ENCODE measurements at regions not wholly inside any gene's neighbourhood (a gene's known extent, or its start where the extent isn't known, plus 50 kb on each side); places are given as distances from the start of the nearest gene placed in this dataset.

- DNase-seq: no peak
Observed at GRCh38 chr6:8670792-8671191, 235.4 kb upstream of the SLC35B3 start.

DNA sequence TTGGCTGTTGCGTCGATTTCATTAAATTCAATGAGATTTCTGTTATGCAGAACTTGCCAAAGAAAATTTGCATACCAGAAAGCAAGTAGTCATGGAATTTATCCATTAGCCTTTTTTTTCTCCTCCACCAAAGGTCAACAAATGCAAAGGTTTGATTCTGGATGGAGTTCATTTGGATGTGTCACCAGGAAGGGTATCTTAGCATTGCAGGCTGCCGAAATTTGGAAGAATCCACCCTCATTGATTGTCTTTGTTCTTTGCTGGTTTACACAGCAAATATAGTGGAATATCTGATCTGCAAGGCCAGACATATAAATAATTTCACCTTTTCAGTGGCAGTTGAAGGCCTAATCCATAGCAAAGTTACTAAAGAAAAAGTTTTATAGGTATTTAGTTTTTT is 229.4 kb upstream of the SLC35B3 start:
- DNase-seq: no peak

DNA sequence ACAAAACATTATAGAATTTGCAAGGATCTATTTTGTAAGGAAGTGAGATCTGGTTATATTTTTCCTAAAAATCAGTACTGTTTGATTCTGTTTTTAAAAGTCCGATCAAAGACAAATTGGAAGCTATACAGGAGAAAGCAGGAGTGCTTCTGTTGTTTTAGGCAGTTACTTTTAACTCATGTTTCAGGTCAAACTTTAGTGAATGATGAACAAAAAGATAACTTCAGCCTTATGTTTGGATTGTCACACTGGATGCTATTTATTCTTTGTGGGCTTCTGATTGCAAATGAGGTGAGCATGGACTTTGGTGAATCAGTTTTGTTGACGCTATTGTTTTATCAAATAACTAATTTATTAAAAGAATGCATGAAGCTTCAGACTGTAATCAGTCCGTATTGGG is 228.7 kb upstream of the SLC35B3 start:
- no peak for DNase-seq

- no peak for DNase-seq
Observed at GRCh38 chr6:8659404-8660189, 224.3 kb upstream of the SLC35B3 start.

DNA sequence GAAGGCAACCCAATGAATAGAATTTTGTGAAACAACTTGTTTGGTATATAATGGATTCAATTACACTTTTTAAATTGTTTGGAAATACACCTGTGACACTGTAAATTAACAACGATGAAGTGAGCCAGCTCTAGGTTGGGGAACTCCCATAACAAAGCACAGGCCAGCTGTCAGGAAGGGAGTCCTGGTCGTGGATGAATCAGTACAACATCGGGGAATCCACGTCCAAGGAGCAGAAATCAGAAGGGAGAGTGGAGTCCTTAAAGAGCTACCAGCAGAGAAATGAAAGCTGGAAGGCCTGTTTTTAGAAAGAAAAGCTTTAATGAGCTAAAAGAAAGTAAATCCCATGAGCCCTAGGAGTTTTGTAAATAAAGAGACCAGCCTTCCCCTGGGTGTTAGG is 223.1 kb upstream of the SLC35B3 start:
- no peak for DNase-seq

GRCh38 chr6:8657522-8657921 is 222.2 kb upstream of the SLC35B3 start:
- no peak for DNase-seq

- DNase-seq: no peak
Observed at GRCh38 chr6:8655670-8656454, 220.5 kb upstream of the SLC35B3 start.

GRCh38 chr6:8652710-8653109 is 217.4 kb upstream of the SLC35B3 start:
- no peak for DNase-seq

DNA sequence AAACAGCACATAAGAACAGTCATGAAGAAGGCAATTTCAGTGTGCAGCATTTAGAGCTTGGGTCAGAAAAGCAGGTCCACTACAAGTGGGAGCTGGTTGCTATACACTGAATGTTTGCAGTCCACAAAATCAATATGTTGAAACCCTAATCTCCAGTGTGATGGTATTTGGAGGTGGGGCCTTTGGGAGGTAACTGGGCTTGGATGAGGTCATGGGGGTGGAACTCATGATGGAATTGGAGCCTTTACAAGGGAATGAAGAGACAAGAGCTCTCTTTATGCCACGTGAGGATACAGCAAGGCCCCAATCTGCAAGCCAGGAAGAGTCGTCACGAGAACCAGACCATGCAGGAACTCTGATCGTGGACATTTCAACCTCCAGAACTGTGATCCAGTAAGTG is 216.7 kb upstream of the SLC35B3 start:
- DNase-seq: no peak

DNA sequence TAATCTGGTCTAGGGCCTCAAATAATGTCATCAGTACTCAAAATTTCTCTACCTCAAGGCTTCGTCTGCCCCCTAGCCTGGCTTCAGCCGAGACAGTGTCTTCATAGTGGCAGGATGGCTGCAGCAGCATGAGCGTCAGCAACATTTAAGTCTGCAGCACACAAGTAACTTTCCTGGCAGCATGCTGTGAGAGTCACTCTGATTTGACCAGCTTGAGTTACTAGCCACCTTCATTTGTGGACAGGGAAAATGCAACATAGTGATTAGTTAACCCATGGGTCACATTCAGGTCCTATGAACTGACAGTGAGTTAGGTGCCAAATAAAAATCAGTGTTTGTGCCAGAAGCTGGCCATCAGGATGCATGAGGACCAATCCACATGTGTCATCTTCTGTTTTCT is 209.9 kb upstream of the SLC35B3 start:
- no peak for DNase-seq

DNA sequence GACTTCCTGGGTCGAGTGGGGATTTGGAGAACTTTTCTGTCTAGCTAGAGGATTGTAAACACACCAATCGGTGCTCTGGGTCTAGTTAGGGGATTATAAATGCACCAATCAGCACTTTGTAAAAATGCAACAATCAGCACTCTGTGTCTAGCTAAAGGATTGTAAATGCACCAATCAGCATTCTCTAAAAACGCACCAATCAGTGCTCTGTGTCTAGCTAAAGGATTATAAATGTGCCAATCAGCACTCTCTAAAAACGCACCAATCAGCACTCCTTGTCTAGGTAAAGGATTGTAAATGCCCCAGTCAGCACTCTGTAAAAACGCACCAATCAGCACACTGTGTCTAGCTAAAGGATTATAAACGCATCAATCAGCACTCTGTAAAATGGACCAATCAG is 209.0 kb upstream of the SLC35B3 start:
- DNase-seq: no peak

GRCh38 chr6:8642854-8643253 is 207.5 kb upstream of the SLC35B3 start:
- DNase-seq: no peak

GRCh38 chr6:8642131-8642530 is 206.8 kb upstream of the SLC35B3 start:
- no peak for DNase-seq

- no peak for DNase-seq
Observed at GRCh38 chr6:8639928-8640649, 204.7 kb upstream of the SLC35B3 start.

DNA sequence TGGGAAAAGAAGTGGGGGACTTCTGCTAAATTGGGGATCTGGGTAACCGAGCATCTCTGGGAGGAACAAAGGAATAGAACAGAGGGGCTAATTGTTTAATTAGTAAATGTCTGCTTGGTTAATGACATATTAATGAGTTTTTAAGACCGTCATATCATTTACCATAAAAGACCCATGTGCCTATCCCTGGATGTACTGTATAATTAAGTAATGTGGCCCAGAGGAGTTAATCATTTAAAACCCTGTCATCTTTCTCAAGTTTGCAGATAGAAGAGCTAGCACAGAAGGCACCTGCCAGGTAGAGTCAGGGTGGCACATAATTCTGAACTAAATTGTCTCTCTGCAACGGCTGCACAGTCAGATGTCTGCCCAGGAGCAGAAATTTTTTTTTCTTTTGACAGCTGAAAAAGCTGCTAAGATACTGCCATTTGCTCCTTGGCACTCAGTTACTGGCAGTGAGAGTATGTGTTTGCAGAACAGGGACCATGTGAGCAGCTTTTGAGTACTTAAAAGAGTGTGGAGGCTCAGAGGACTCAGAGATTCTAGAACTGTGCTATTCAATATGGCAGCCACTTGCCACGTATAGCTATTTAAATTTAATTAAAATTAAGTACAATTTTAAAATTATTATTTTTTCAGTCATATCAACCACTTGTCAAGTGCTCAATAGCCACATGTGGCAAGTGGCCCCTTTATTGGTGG is 202.7 kb upstream of the SLC35B3 start:
- DNase-seq: no peak

GRCh38 chr6:8633762-8634161 is 198.4 kb upstream of the SLC35B3 start:
- DNase-seq: no peak

DNA sequence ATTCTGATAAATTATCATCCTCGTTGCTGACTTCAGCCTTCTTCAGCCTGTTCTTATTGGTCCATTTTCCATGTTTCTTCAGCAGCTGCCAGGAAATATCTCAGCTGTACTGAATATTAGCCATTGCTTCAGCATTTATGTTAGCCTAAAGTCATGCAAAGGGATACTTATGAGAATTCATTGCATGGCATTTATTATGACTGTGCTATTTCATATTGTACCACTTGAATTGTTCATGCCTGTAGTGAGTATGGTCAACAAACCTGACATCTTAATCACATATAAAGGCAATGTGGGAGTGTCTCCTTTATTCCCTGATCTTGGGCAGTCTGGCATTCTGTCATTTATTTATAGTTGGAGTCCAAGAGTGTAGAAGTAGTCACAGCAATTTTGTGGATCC is 193.4 kb upstream of the SLC35B3 start:
- no peak for DNase-seq

DNA sequence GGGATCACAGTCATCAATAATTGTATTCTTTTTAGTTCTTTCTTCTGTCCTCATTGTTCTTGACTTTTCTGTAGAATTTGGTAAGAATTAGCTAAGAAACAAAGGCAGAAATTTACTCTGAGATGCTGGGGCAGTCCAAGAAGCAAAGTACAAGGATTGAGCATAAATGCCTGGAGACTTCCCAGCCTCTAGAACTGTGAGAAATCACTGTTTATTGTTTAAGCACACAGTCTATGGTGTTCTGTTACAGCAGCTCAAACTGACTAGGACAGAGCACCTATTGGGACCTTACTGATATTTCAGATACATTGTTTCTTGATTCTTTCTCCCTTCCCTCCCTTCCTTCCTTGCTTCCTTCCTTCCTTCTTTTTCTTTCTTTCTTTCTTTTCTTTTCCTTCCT is 192.7 kb upstream of the SLC35B3 start:
- no peak for DNase-seq

- no peak for DNase-seq
Observed at GRCh38 chr6:8627085-8627861, 191.9 kb upstream of the SLC35B3 start.

DNA sequence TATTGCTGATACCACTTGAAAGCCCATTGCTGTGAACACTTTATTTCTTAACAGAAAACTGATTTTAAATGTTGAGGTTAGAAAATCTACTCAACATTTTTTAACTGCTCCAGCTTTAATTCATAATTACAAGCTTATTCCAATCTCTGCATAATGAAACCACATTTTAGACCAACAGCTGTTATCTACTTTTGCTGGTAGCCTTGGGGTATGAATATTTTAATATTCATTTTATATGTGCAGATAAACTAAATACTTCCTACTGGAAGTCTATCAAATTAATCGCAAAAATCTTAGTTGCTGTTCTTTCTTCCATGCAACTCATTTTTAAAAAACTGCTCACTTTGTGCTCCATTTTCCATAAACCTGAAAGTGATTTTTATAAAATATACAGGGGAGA is 189.3 kb upstream of the SLC35B3 start:
- DNase-seq: no peak

DNA sequence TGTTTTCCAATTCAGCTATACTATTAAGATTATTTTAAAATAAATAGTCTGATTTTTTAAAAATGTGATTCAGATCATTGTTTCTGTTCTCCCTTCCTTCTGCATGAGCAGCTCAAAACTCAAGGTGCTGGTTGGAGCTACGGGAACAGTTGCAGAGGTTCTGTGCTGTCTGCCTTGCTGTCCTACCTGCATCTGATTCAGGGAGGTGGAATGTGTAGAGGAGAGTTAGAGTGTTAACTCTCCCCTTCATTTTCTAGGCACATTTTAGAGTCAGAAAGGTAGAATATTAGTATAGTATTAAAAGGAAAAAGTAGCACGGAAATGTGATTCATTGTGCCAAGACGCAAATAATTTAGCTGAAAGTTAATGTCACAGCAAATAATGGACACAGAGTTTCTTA is 188.1 kb upstream of the SLC35B3 start:
- no peak for DNase-seq

GRCh38 chr6:8619853-8620252 is 184.5 kb upstream of the SLC35B3 start:
- DNase-seq: no peak
